WERI-Rb-1 (cell line): ENCODE measurements at regions not wholly inside any gene's neighbourhood (a gene's known extent, or its start where the extent isn't known, plus 50 kb on each side); places are given as distances from the start of the nearest gene placed in this dataset.

Experiments
- DNase-seq: peaks from one replicate; pipeline ENCODE4 v3.0.0-alpha.2; 2020
- H3K27ac ChIP-seq: fragments of 250-450 bp; sonication (Bioruptor Pico); 2 replicates; pipeline ENCODE4 v1.5.1; 2020; ENCODE audit warnings: mild to moderate bottlenecking, moderate library complexity
- H3K27me3 ChIP-seq: fragments of 250-450 bp; sonication (Bioruptor Pico); 2 replicates; pipeline ENCODE4 v1.5.1; 2021; ENCODE audit warnings: mild to moderate bottlenecking, low read depth, moderate library complexity; ENCODE audit not compliant: insufficient read depth, severe bottlenecking
- H3K36me3 ChIP-seq: fragments of 250-450 bp; sonication (Bioruptor Pico); 2 replicates; pipeline ENCODE4 v1.5.1; 2020; ENCODE audit warnings: mild to moderate bottlenecking, moderate library complexity
- H3K4me3 ChIP-seq: 2 replicates; pipeline ENCODE4 v1.5.1; 2011; ENCODE audit warnings: low read depth, mild to moderate bottlenecking, control low read depth, low read length
- H3K9me3 ChIP-seq: fragments of 250-450 bp; sonication (Bioruptor Pico); 2 replicates; pipeline ENCODE4 v1.5.1; 2021; ENCODE audit warnings: mild to moderate bottlenecking, moderate library complexity; ENCODE audit not compliant: severe bottlenecking
- CTCF ChIP-seq: IDR thresholded peaks from 2 replicates; pipeline ENCODE4 v1.5.1; 2011; ENCODE audit warnings: low read depth, mild to moderate bottlenecking, control low read depth, inconsistent platforms, low read length

- H3K36me3 ChIP-seq = no peaks in the 10 kb centered on the region
- no peaks in the 10 kb centered on the region for H3K27me3 ChIP-seq
- no peak for TF ChIP-seq CTCF
- no peak overlapping the region for H3K4me3 ChIP-seq
- H3K27ac ChIP-seq = no peak overlapping the region
- H3K9me3 ChIP-seq = no peaks in the 10 kb centered on the region
- DNase-seq = no peak
Observed at GRCh38 chr5:143562935-143563334, 159.4 kb upstream of the NR3C1 start.

DNA sequence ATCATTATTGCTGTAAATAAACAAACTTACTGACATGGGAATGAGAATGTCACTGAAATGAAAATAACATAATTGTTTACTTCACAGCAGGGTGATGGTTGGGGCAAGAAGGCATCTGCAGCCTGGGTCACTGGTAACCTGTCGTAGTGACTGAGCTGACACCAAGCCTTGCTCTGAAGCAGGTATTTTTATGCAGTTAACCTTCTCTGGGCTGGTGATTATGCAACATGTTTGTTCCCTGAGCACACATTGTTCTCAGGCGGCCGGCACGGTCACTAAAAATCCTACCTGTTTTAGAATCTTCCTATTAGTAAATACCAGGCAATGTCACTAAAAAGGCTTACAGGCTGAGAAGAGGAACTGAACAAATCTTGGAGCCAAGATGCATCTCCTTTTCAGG lies 157.7 kb upstream of the NR3C1 start:
- no peak overlapping the region for H3K4me3 ChIP-seq
- H3K27me3 ChIP-seq = no peaks in the 10 kb centered on the region
- no peak overlapping the region for H3K27ac ChIP-seq
- no peak for TF ChIP-seq CTCF
- DNase-seq = no peak
- no peaks in the 10 kb centered on the region for H3K9me3 ChIP-seq
- H3K36me3 ChIP-seq = no peaks in the 10 kb centered on the region

DNA sequence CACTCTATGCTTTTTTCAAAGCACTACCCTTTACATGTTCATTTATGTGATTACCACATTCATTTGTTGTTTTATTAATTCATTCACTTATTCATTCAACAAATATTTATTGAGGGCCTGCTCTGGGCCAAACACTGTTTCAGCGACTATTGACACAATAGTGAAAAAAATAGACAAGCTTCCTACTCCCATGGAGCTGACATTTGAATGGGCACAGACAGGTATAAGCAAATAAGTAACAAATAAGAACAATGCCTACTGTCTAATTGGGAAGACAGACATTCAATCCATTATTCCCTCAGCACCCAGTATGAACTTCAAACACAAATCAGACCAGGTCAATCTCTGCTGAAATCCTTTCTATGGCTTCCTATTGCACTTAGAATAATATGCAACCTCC lies 156.9 kb upstream of the NR3C1 start:
- no peak overlapping the region for H3K27ac ChIP-seq

DNA sequence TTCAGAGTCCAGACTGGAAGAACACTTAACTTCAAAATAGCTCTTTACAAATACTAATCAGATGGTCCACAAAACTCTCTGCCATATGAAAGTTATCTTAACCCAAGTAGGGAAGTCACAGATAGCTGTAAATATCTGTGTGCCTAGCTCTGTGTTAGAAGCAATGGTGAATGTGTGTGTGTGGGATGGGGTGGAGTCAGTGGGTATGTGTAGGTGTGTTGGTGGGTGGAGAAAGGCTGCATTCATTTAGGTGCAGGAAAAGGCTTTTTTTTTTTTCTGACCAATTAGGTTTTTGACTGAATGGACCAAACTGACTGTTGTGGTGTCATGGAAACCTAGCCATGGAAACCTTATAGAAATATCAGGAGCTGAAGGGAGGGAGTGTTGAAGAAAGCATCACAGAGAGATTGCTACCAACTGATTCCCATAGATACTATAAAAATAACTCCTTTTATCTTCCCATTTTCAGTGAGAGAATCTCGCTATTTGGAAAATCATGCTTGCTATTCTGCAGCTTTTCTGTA lies 156.2 kb upstream of the NR3C1 start:
- no peaks in the 10 kb centered on the region for H3K36me3 ChIP-seq
- no peak for TF ChIP-seq CTCF
- DNase-seq = no peak
- H3K27ac ChIP-seq = no peak overlapping the region
- no peaks in the 10 kb centered on the region for H3K9me3 ChIP-seq
- no peak overlapping the region for H3K4me3 ChIP-seq
- no peaks in the 10 kb centered on the region for H3K27me3 ChIP-seq

More for the DNA sequence above, 156.9 kb upstream of the NR3C1 start:
- Histone ChIP-seq H3K36me3 (no peaks in the 10 kb centered on the region), H3K4me3 (no peak overlapping the region), H3K9me3 (no peaks in the 10 kb centered on the region), H3K27me3 (no peaks in the 10 kb centered on the region)
- no peak for DNase-seq
- TF ChIP-seq CTCF = no peak

- Histone ChIP-seq H3K27me3 (no peaks in the 10 kb centered on the region), H3K9me3 (no peaks in the 10 kb centered on the region), H3K27ac (no peak overlapping the region), H3K36me3 (no peaks in the 10 kb centered on the region), H3K4me3 (no peak overlapping the region)
- TF ChIP-seq CTCF = no peak
- no peak for DNase-seq
Observed at GRCh38 chr5:143558048-143558447, 154.6 kb upstream of the NR3C1 start.

- DNase-seq = no peak
- Histone ChIP-seq H3K36me3 (no peaks in the 10 kb centered on the region), H3K27me3 (no peaks in the 10 kb centered on the region), H3K9me3 (no peaks in the 10 kb centered on the region), H3K27ac (no peak overlapping the region), H3K4me3 (no peak overlapping the region)
- no peak for TF ChIP-seq CTCF
Observed at GRCh38 chr5:143557061-143557818, 153.8 kb upstream of the NR3C1 start.
